HG02938 (cell line): ENCODE measurements at regions not wholly inside any gene's neighbourhood (a gene's known extent, or its start where the extent isn't known, plus 50 kb on each side); places are given as distances from the start of the nearest gene placed in this dataset.
"Not testable (repeated sequence)": the region's sequence is repeated elsewhere in the genome, so short reads cannot be mapped to it uniquely, and the experiment has no call there.

Experiments
- ATAC-seq: cut with Tn5 transposase; IDR thresholded peaks from one replicate; pipeline ENCODE4 v1.9.1; 2021; ENCODE audit warnings: mild to moderate bottlenecking, moderate library complexity; ENCODE audit not compliant: unreplicated experiment

DNA sequence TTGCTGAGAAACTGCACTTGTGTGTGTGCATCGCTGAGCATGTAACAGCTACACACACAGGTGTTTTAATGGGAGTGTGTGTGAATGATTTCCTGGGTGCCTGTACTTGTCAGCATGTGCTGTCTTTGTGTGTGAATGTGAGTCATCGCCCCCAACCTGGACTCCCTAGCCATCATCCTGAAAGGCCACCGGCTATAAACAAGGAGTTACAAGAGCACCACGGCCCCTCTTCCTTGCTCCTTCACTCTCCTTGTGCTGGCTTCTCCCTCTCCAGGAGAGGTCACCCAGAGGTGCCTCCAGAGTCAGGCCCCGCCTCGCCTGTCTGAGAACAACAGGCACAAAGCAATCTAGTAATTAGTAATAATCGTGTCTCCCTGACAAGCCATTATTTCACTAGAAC is 419.2 kb downstream of the BUD13 start:
- ATAC-seq: no peak

DNA sequence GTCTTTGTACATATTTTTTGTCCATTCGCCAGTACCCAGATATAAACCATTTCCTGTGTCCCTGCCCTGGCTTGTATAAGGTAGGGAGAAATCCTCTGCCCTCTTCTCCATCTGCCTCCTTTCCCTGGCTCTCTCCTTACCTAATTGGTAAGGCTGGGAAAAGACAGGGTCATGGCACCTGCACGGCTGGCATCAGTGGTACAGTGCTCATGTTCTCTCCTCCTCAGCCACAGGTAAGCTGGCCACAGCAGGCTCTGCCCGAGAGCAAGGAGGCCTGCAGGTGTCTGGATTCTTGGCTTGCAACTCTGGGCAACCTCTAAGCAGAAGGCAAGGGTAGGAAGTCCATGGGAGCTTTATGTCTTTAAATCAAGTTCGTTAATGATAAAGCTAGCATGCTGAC is 419.9 kb downstream of the BUD13 start:
- no peak for ATAC-seq

GRCh38 chr11:116348226-116348625 is 424.6 kb downstream of the BUD13 start:
- no peak for ATAC-seq

DNA sequence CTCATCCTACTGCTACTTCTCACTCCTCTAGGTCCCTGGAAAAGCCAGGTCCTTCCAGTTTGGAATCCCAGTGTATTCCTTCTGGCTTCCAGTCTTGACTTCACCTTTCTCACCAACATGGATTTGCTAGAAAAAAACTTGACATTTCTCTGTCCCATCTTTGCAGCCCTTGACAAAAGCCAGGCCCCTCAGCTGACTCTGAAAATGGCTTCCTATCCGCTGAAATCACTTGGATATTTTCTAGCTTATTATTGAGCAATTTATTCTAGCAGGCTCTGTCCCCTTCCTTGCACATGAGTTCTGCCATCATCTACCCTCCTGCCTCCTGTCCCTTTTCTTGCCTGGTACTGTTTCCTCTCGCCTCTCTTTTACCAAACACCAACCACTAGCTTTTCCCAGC is 427.2 kb downstream of the BUD13 start:
- ATAC-seq: no peak

DNA sequence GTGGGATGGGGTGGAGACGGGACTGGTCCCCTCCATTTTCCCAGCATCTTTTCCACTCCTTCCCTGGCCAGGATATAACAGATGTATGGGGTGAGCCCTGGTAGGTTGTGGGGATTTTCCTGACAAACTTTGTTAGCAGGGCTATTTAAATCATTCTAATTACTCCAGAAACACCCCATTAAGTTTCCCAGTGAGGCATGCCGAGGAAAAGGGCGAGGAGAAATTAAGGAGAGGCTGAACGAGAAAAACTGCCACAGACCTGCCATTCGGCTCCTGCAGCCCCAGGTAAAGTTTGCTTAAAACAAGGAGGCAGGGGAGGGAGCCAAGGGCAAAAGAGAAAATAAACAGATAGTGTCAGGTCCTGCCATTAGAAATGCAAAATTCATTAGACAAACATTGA is 428.2 kb downstream of the BUD13 start:
- no peak for ATAC-seq

GRCh38 chr11:116343270-116343669 is 429.5 kb downstream of the BUD13 start:
- ATAC-seq: no peak

GRCh38 chr11:116342148-116342547 is 430.6 kb downstream of the BUD13 start:
- no peak for ATAC-seq

DNA sequence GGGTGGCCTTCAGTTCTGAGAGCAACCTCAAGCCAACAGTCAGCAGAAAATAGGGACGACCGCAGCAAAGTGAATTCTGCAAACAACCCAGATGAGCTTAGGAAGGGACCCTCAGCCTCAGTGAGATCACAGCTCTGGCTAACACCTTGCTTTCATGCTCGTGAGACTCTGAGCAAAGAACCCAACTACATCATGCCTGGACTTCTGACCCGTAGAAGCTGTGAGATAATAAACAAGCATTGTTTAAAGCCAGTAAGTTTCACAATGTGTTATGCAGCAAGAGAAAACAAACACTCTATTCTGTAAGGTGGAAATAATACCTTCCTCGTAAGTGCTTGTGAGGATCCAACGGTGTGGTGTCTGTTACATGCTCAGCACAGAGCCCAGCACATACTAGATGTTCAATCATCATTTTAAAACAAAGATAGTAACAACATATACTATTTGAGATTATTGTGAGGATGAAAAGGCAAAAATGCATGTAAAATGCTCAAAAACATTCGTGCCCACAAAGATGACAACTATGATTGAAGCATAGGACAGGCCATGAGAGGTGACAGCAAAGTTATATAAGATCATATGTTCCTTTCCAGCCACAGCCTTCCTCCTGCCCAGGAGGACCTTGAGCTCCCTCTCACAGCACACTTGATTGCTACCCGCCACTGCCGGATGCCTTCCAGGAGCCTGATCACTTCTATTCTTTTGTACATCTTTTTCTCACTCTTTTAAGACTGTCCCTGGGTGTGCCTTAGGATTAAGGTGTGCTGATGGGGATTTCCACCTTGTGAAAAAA is 433.3 kb downstream of the BUD13 start:
- no peak for ATAC-seq

DNA sequence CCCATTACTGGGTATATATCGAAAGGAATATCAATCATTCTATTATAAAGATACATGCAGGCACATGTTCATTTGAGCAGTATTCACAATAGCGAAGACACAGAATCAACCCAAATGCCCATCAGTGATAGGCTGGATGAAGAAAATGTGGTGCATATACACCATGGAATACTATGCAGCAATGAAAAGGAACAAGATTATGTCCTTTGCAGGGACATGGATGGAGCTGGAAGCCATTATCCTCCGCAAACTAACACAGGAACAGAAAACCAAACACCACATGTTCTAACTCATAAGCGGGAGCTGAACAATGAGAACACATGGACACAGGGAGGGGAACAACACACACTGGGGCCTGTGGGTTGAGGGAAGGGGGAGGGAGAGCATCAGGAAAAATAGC is 434.3 kb downstream of the BUD13 start:
- ATAC-seq: not testable (repeated sequence)

- no peak for ATAC-seq
Measured at GRCh38 chr11:116336540-116336939, 436.2 kb downstream of the BUD13 start.

DNA sequence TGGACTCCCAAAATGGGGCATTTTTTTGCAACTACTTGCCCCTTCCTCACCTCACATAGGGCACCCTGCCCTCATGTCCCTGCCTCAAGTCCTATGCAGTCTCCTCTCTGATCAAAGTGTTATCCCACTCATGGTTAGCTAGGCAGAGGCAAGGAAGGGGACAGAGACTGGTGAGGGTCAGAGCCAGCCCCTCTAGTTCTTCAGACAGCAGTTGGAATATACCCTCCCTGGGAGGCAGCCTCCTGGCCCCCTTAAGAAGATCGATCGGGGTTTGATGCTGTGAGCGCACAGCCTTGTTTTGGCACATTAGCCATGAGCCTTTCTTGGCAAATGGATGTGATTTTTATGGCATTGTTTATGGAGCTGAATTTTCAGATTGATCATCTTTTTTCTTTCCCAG is 436.9 kb downstream of the BUD13 start:
- no peak for ATAC-seq

- no peak for ATAC-seq
Measured at GRCh38 chr11:116335078-116335477, 437.7 kb downstream of the BUD13 start.

- no peak for ATAC-seq
Measured at GRCh38 chr11:116334596-116334995, 438.2 kb downstream of the BUD13 start.

GRCh38 chr11:116333001-116333535 is 439.7 kb downstream of the BUD13 start:
- ATAC-seq: no peak

DNA sequence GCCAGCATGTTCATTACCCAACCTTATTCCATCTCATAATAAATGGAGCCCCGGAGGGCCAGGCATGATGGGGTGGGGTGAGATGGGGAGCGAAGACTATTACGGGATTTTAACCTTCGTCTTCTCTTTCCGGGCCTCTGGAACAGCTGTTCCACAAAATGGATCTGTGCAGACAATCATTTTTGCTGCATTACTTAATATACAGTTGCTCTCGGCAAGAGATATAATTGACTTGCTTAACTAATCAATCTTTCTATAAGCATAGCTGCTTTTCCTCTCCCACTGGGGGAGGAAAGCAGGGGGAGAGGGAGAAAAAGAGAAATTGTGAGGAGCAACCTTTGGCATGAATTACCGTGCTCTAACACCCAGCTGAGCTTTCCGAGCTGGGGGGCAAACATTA is 440.4 kb downstream of the BUD13 start:
- ATAC-seq: no peak

- ATAC-seq: no peak
Measured at GRCh38 chr11:116331381-116331780, 441.4 kb downstream of the BUD13 start.

GRCh38 chr11:116330439-116331185 is 442.2 kb downstream of the BUD13 start:
- no peak for ATAC-seq

- no peak for ATAC-seq
Measured at GRCh38 chr11:116329354-116330090, 443.3 kb downstream of the BUD13 start.

GRCh38 chr11:116328851-116329250 is 443.9 kb downstream of the BUD13 start:
- no peak for ATAC-seq

DNA sequence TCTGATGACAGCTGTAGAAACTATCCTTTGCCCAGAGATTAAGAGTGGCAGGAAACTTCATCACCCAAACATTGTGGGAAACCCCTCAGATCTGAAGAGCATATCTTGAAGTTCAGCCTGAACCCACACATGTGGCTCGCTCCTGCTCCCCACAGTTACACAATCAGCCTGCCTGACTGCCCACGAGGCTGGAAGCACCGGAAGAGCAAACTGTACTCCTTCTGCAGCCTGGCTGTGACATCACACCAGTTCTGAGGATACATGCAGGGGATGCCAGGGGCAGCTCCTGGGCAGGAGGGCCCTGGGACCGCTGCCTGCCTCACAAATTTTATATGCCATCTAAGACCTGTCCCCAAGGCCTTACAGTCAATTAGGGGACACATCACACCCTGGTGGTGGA is 444.4 kb downstream of the BUD13 start:
- ATAC-seq: no peak

- ATAC-seq: no peak
Measured at GRCh38 chr11:116326146-116326545, 446.6 kb downstream of the BUD13 start.
